ENCODE measurements at regions not wholly inside any gene's neighbourhood (a gene's known extent, or its start where the extent isn't known, plus 50 kb on each side); places are given as distances from the start of the nearest gene placed in this dataset.

GRCh38 chr7:67692425-67692824 lies 695.8 kb downstream of the TYW1 start:
- H3K27me3 Mint-ChIP-seq, result no peaks in the 10 kb centered on the region
- ATAC-seq (replicated peaks), result no peak
- no peak for DNase-seq
- H3K27ac Mint-ChIP-seq, result no peak overlapping the region
- H3K4me3 Mint-ChIP-seq, result no peak overlapping the region
- no peaks in the 10 kb centered on the region for H3K4me1 Mint-ChIP-seq (ENCODE audit: low read depth in 2 of 2)
- peaks cover 3 to 32% of the 10 kb centered on the region in 2 donors for H3K9me3 Mint-ChIP-seq
- no peaks in the 10 kb centered on the region for H3K36me3 Mint-ChIP-seq (ENCODE audit: insufficient read depth)

GRCh38 chr7:67696124-67696523 lies 699.5 kb downstream of the TYW1 start:
- Mint-ChIP-seq H3K36me3 (ENCODE audit: insufficient read depth) (no peaks in the 10 kb centered on the region), H3K9me3 (peaks cover 5 to 29% of the 10 kb centered on the region in 2 donors), H3K27ac (no peak overlapping the region), H3K4me3 (no peak overlapping the region), H3K27me3 (no peaks in the 10 kb centered on the region), H3K4me1 (ENCODE audit: low read depth in 2 of 2) (no peaks in the 10 kb centered on the region)
- no peak for ATAC-seq (replicated peaks)
- no peak for DNase-seq

GRCh38 chr7:67696878-67697277 lies 700.2 kb downstream of the TYW1 start:
- no peaks in the 10 kb centered on the region for H3K36me3 Mint-ChIP-seq (ENCODE audit: insufficient read depth)
- H3K4me3 Mint-ChIP-seq, result no peak overlapping the region
- DNase-seq (no peak), ATAC-seq (replicated peaks) (no peak)
- no peaks in the 10 kb centered on the region for H3K27me3 Mint-ChIP-seq
- H3K4me1 Mint-ChIP-seq (ENCODE audit: low read depth in 2 of 2), result no peaks in the 10 kb centered on the region
- no peak overlapping the region for H3K27ac Mint-ChIP-seq
- H3K9me3 Mint-ChIP-seq, result peaks cover 5 to 29% of the 10 kb centered on the region in 2 donors

GRCh38 chr7:67698354-67698753 lies 701.7 kb downstream of the TYW1 start:
- Mint-ChIP-seq H3K9me3 (peaks cover 5 to 31% of the 10 kb centered on the region in 2 donors), H3K27me3 (no peaks in the 10 kb centered on the region), H3K27ac (no peak overlapping the region), H3K36me3 (ENCODE audit: insufficient read depth) (no peaks in the 10 kb centered on the region), H3K4me3 (no peak overlapping the region), H3K4me1 (ENCODE audit: low read depth in 2 of 2) (no peaks in the 10 kb centered on the region)
- ATAC-seq (replicated peaks) (no peak), DNase-seq (no peak)

GRCh38 chr7:67705850-67706249 lies 709.2 kb downstream of the TYW1 start:
- peaks cover 8 to 13% of the 10 kb centered on the region in 2 donors for H3K9me3 Mint-ChIP-seq
- DNase-seq (no peak), ATAC-seq (replicated peaks) (no peak)
- no peaks in the 10 kb centered on the region for H3K27me3 Mint-ChIP-seq
- no peak overlapping the region for H3K4me3 Mint-ChIP-seq
- no peaks in the 10 kb centered on the region for H3K4me1 Mint-ChIP-seq (ENCODE audit: low read depth in 2 of 2)
- H3K27ac Mint-ChIP-seq, result no peak overlapping the region
- no peaks in the 10 kb centered on the region for H3K36me3 Mint-ChIP-seq (ENCODE audit: insufficient read depth)

- peaks cover 7 to 10% of the 10 kb centered on the region in 2 donors for H3K9me3 Mint-ChIP-seq
- no peaks in the 10 kb centered on the region for H3K36me3 Mint-ChIP-seq (ENCODE audit: insufficient read depth)
- no peak overlapping the region for H3K4me3 Mint-ChIP-seq
- no peak for DNase-seq
- no peak overlapping the region for H3K27ac Mint-ChIP-seq
- ATAC-seq (replicated peaks), result no peak
- H3K27me3 Mint-ChIP-seq, result no peaks in the 10 kb centered on the region
- H3K4me1 Mint-ChIP-seq (ENCODE audit: low read depth in 2 of 2), result no peaks in the 10 kb centered on the region
These were observed 715.1 kb downstream of the TYW1 start for GRCh38 chr7:67711706-67712105.

GRCh38 chr7:67713451-67714056 lies 716.9 kb downstream of the TYW1 start:
- no peaks in the 10 kb centered on the region for H3K27me3 Mint-ChIP-seq
- H3K9me3 Mint-ChIP-seq, result peaks cover 8 to 13% of the 10 kb centered on the region in 2 donors
- no peaks in the 10 kb centered on the region for H3K4me1 Mint-ChIP-seq (ENCODE audit: low read depth in 2 of 2)
- no peak overlapping the region for H3K4me3 Mint-ChIP-seq
- ATAC-seq (replicated peaks), result no peak
- no peak for DNase-seq
- H3K27ac Mint-ChIP-seq, result no peak overlapping the region
- peaks cover 4% of the 10 kb centered on the region for H3K36me3 Mint-ChIP-seq (ENCODE audit: insufficient read depth)

- H3K27me3 Mint-ChIP-seq, result no peaks in the 10 kb centered on the region
- no peak for ATAC-seq (replicated peaks)
- H3K4me3 Mint-ChIP-seq, result no peak overlapping the region
- peaks cover 4 to 6% of the 10 kb centered on the region in 2 donors for H3K9me3 Mint-ChIP-seq
- no peak overlapping the region for H3K27ac Mint-ChIP-seq
- DNase-seq, result no peak
- no peaks in the 10 kb centered on the region for H3K4me1 Mint-ChIP-seq (ENCODE audit: low read depth in 2 of 2)
- H3K36me3 Mint-ChIP-seq (ENCODE audit: insufficient read depth), result peaks cover 4% of the 10 kb centered on the region
These were observed 720.1 kb downstream of the TYW1 start for GRCh38 chr7:67716729-67717128.

GRCh38 chr7:67723591-67723990 lies 727.0 kb downstream of the TYW1 start:
- no peaks in the 10 kb centered on the region for H3K27me3 Mint-ChIP-seq

GRCh38 chr7:67724435-67724834 lies 727.8 kb downstream of the TYW1 start:
- H3K4me3 Mint-ChIP-seq, result no peak overlapping the region
- H3K4me1 Mint-ChIP-seq (ENCODE audit: low read depth in 2 of 2), result no peaks in the 10 kb centered on the region
- H3K36me3 Mint-ChIP-seq (ENCODE audit: insufficient read depth), result no peaks in the 10 kb centered on the region
- peaks cover 2 to 5% of the 10 kb centered on the region in 2 donors for H3K9me3 Mint-ChIP-seq
- H3K27ac Mint-ChIP-seq, result no peak overlapping the region
- H3K27me3 Mint-ChIP-seq, result no peaks in the 10 kb centered on the region
- no peak for ATAC-seq (replicated peaks)
- DNase-seq, result no peak

More at GRCh38 chr7:67723591-67723990, 727.0 kb downstream of the TYW1 start:
- no peak overlapping the region for H3K4me3 Mint-ChIP-seq
- DNase-seq (no peak), ATAC-seq (replicated peaks) (no peak)
- H3K9me3 Mint-ChIP-seq, result peaks cover 2 to 5% of the 10 kb centered on the region in 2 donors
- no peaks in the 10 kb centered on the region for H3K4me1 Mint-ChIP-seq (ENCODE audit: low read depth in 2 of 2)
- H3K36me3 Mint-ChIP-seq (ENCODE audit: insufficient read depth), result no peaks in the 10 kb centered on the region
- no peak overlapping the region for H3K27ac Mint-ChIP-seq

- H3K9me3 Mint-ChIP-seq, result peaks cover 5% of the 10 kb centered on the region in 2 donors
These were observed 728.3 kb downstream of the TYW1 start for GRCh38 chr7:67724955-67725354.

GRCh38 chr7:67725423-67725822 lies 728.8 kb downstream of the TYW1 start:
- no peak for DNase-seq
- no peak for ATAC-seq (replicated peaks)
- Mint-ChIP-seq H3K36me3 (ENCODE audit: insufficient read depth) (no peaks in the 10 kb centered on the region), H3K9me3 (peaks cover 5 to 6% of the 10 kb centered on the region in 2 donors), H3K4me1 (ENCODE audit: low read depth in 2 of 2) (no peaks in the 10 kb centered on the region), H3K27me3 (no peaks in the 10 kb centered on the region), H3K27ac (no peak overlapping the region), H3K4me3 (no peak overlapping the region)

More at GRCh38 chr7:67724955-67725354, 728.3 kb downstream of the TYW1 start:
- ATAC-seq (replicated peaks) (no peak), DNase-seq (no peak)
- no peak overlapping the region for H3K4me3 Mint-ChIP-seq
- no peaks in the 10 kb centered on the region for H3K4me1 Mint-ChIP-seq (ENCODE audit: low read depth in 2 of 2)
- H3K36me3 Mint-ChIP-seq (ENCODE audit: insufficient read depth), result no peaks in the 10 kb centered on the region
- H3K27me3 Mint-ChIP-seq, result no peaks in the 10 kb centered on the region
- H3K27ac Mint-ChIP-seq, result no peak overlapping the region

- H3K4me3 Mint-ChIP-seq, result no peak overlapping the region
- H3K4me1 Mint-ChIP-seq (ENCODE audit: low read depth in 2 of 2), result no peaks in the 10 kb centered on the region
- DNase-seq (no peak), ATAC-seq (replicated peaks) (no peak)
- no peak overlapping the region for H3K27ac Mint-ChIP-seq
- H3K9me3 Mint-ChIP-seq, result peaks cover 5 to 7% of the 10 kb centered on the region in 2 donors
- no peaks in the 10 kb centered on the region for H3K27me3 Mint-ChIP-seq
- H3K36me3 Mint-ChIP-seq (ENCODE audit: insufficient read depth), result no peaks in the 10 kb centered on the region
These were observed 733.1 kb downstream of the TYW1 start for GRCh38 chr7:67729771-67730170.

GRCh38 chr7:67731704-67732103 lies 735.1 kb downstream of the TYW1 start:
- H3K4me1 Mint-ChIP-seq (ENCODE audit: low read depth in 2 of 2), result no peaks in the 10 kb centered on the region
- no peaks in the 10 kb centered on the region for H3K27me3 Mint-ChIP-seq
- ATAC-seq (replicated peaks) (no peak), DNase-seq (no peak)
- no peaks in the 10 kb centered on the region for H3K36me3 Mint-ChIP-seq (ENCODE audit: insufficient read depth)
- H3K4me3 Mint-ChIP-seq, result no peak overlapping the region
- peaks cover 5 to 7% of the 10 kb centered on the region in 2 donors for H3K9me3 Mint-ChIP-seq
- no peak overlapping the region for H3K27ac Mint-ChIP-seq

All from effector memory CD8-positive, alpha-beta T cell (primary cell).